Activated CD8-positive, alpha-beta T cell treated with anti-CD3 and anti-CD28 coated beads for 36 hours (primary cell): ENCODE measurements at regions not wholly inside any gene's neighbourhood (a gene's known extent, or its start where the extent isn't known, plus 50 kb on each side); places are given as distances from the start of the nearest gene placed in this dataset.
"Not testable (repeated sequence)": the region's sequence is repeated elsewhere in the genome, so short reads cannot be mapped to it uniquely, and the experiment has no call there.

Experiments
- ATAC-seq: fragments of 200-7000 bp; cut with Tn5 transposase; one replicate; pipeline ENCODE4 v1.10.0; 2021; ENCODE audit warnings: mild to moderate bottlenecking, moderate library complexity
- CTCF ChIA-PET: fragments of 350-600 bp; sonication (Branson Sonifier 250); formaldehyde crosslinking; loops from one replicate; lab custom pipeline; 2021; ENCODE audit warnings: antibody characterized with exemption; lab: Charles Lee
- POLR2A ChIA-PET: fragments of 350-600 bp; sonication (Branson Sonifier 250); formaldehyde crosslinking; loops from one replicate; lab custom pipeline; 2021; ENCODE audit warnings: antibody characterized with exemption; lab: Charles Lee
- DNase-seq: peaks from one replicate; pipeline ENCODE4 v3.0.0-alpha.2; 2020
- H3K27ac Mint-ChIP-seq: one replicate; pipeline ENCODE4 v1.8.0; 2021; ENCODE audit warnings: mild to moderate bottlenecking, mixed read lengths
- H3K27me3 Mint-ChIP-seq: one replicate; pipeline ENCODE4 v1.8.0; 2021; ENCODE audit warnings: mixed read lengths
- H3K36me3 Mint-ChIP-seq: one replicate; pipeline ENCODE4 v1.8.0; 2021; ENCODE audit warnings: low read depth, mixed read lengths
- H3K4me1 Mint-ChIP-seq: one replicate; pipeline ENCODE4 v1.8.0; 2021; ENCODE audit warnings: low read depth, mixed read lengths
- H3K4me3 Mint-ChIP-seq: one replicate; pipeline ENCODE4 v1.8.0; 2021; ENCODE audit warnings: mild to moderate bottlenecking, moderate library complexity, mixed read lengths
- H3K9me3 Mint-ChIP-seq: one replicate; pipeline ENCODE4 v1.8.0; 2021; ENCODE audit warnings: mixed read lengths
- CTCF ChIP-seq: fragments of 200-600 bp; IDR thresholded peaks from one replicate; pipeline ENCODE4 v1.8.0; 2022; ENCODE audit warnings: antibody characterized with exemption, mild to moderate bottlenecking
- intact Hi-C: fragments of 100-400 bp; cut with micrococcal nuclease; formaldehyde crosslinking; loops from one replicate; pipeline ENCODE4 v1.10.0; 2022

GRCh38 chr15:30788595-30788994, 115.1 kb upstream of the FAN1 start:
- no peaks in the 10 kb centered on the region for H3K36me3 Mint-ChIP-seq
- ChIA-PET POLR2A (no interaction called here), CTCF (no interaction called here)
- peaks cover 2% of the 10 kb centered on the region for H3K27me3 Mint-ChIP-seq
- no peaks in the 10 kb centered on the region for H3K9me3 Mint-ChIP-seq
- ATAC-seq (no peak), DNase-seq (no peak)
- TF ChIP-seq CTCF = no peak
- H3K4me1 Mint-ChIP-seq = no peaks in the 10 kb centered on the region
- intact Hi-C loops = no loop called here
- H3K27ac Mint-ChIP-seq = no peak overlapping the region
- H3K4me3 Mint-ChIP-seq = no peak overlapping the region

- ChIA-PET POLR2A (no interaction called here), CTCF (no interaction called here)
- no peak for TF ChIP-seq CTCF
- Mint-ChIP-seq H3K27ac (no peak overlapping the region), H3K4me1 (no peaks in the 10 kb centered on the region), H3K36me3 (no peaks in the 10 kb centered on the region), H3K9me3 (no peaks in the 10 kb centered on the region), H3K27me3 (peaks cover 6% of the 10 kb centered on the region), H3K4me3 (no peak overlapping the region)
- no peak for ATAC-seq
- intact Hi-C loops = loop anchor here (10.0 kb wide), 1 partner anchor 333 kb away; no protein-coding TSS in a partner anchor
- peak; percentile 28 for DNase-seq
Observed at GRCh38 chr15:30791239-30792175, 112.2 kb upstream of the FAN1 start.

GRCh38 chr15:30792843-30793242, 110.9 kb upstream of the FAN1 start:
- H3K9me3 Mint-ChIP-seq, H3K4me3 Mint-ChIP-seq, H3K27me3 Mint-ChIP-seq, POLR2A ChIA-PET, H3K36me3 Mint-ChIP-seq, ATAC-seq, H3K27ac Mint-ChIP-seq, DNase-seq, H3K4me1 Mint-ChIP-seq: not testable (repeated sequence)
- CTCF ChIA-PET = interaction anchor here (0.6 kb wide), 1 partner anchor 335 kb away, joined by 3 read pairs; no protein-coding TSS in a partner anchor
- intact Hi-C loops = loop anchor here (10.0 kb wide), 1 partner anchor 332 kb away; no protein-coding TSS in a partner anchor

GRCh38 chr15:30794388-30794787, 109.3 kb upstream of the FAN1 start:
- DNase-seq (no peak), ATAC-seq (no peak)
- H3K4me1 Mint-ChIP-seq = no peaks in the 10 kb centered on the region
- no peak overlapping the region for H3K4me3 Mint-ChIP-seq
- H3K27me3 Mint-ChIP-seq = peaks cover 6% of the 10 kb centered on the region
- no peak overlapping the region for H3K27ac Mint-ChIP-seq
- ChIA-PET POLR2A (no interaction called here), CTCF (no interaction called here)
- no peaks in the 10 kb centered on the region for H3K36me3 Mint-ChIP-seq
- H3K9me3 Mint-ChIP-seq = no peaks in the 10 kb centered on the region
- intact Hi-C loops = loop anchor here (10.0 kb wide), 1 partner anchor 330 kb away; no protein-coding TSS in a partner anchor
- TF ChIP-seq CTCF = no peak

- H3K4me3 Mint-ChIP-seq, H3K4me1 Mint-ChIP-seq, H3K27ac Mint-ChIP-seq, H3K9me3 Mint-ChIP-seq, ATAC-seq, CTCF ChIA-PET, DNase-seq, POLR2A ChIA-PET, H3K27me3 Mint-ChIP-seq, H3K36me3 Mint-ChIP-seq: not testable (repeated sequence)
- intact Hi-C loops = loop anchor here (10.0 kb wide), 1 partner anchor 325 kb away; no protein-coding TSS in a partner anchor
Observed at GRCh38 chr15:30799565-30799964, 104.2 kb upstream of the FAN1 start.
